Keratinocyte (primary cell): ENCODE measurements at regions not wholly inside any gene's neighbourhood (a gene's known extent, or its start where the extent isn't known, plus 50 kb on each side); places are given as distances from the start of the nearest gene placed in this dataset.

Experiments used
- DNase-seq: peaks from one replicate; pipeline ENCODE4 v3.0.0-alpha.2; 2011; ENCODE audit warnings: low read depth, missing footprints, low spot score
- FAIRE-seq: peaks from 2 replicates; lab custom pipeline; 2011; peaks lifted over from hg19 to GRCh38; lab: Jason Lieb, UNC
- H2AFZ ChIP-seq: 2 replicates; pipeline ENCODE4 v1.6.0; 2012; ENCODE audit warnings: low read length, control low read depth, inconsistent platforms; ENCODE audit not compliant: control insufficient read depth
- H3K27ac ChIP-seq: 2 replicates; pipeline ENCODE4 v1.5.1; 2011; ENCODE audit warnings: low read length; ENCODE audit not compliant: control insufficient read depth, insufficient read depth
- H3K27me3 ChIP-seq: 3 replicates; pipeline ENCODE4 v1.6.0; 2011; ENCODE audit warnings: low read length; ENCODE audit not compliant: control insufficient read depth, insufficient read depth; ENCODE audit errors: extremely low read depth
- H3K36me3 ChIP-seq, 2 experiments: 2 replicates in 1 of 2; 3 replicates in 1 of 2; pipeline ENCODE4 v1.5.1; 2011; ENCODE audit warnings: low read length in 2 of 2, mild to moderate bottlenecking in 1 of 2; ENCODE audit not compliant: control insufficient read depth in 2 of 2, insufficient read depth in 2 of 2; ENCODE audit errors: extremely low read depth in 1 of 2
- H3K4me1 ChIP-seq: 3 replicates; pipeline ENCODE4 v1.5.1; 2011; ENCODE audit warnings: low read length; ENCODE audit not compliant: control insufficient read depth, insufficient read depth; ENCODE audit errors: extremely low read depth
- H3K4me2 ChIP-seq: 3 replicates; pipeline ENCODE4 v1.6.0; 2011; ENCODE audit warnings: low read depth, low read length; ENCODE audit not compliant: control insufficient read depth, insufficient read depth; ENCODE audit errors: extremely low read depth
- H3K4me3 ChIP-seq, 3 experiments: fragments of 200-600 bp in 1 of 3; sonication (generic) in 1 of 3; 2 replicates in 2 of 3; 3 replicates in 1 of 3; pipeline ENCODE4 v1.5.1; 2011 to 2016; ENCODE audit warnings: low read length in 3 of 3, mild to moderate bottlenecking in 3 of 3, control low read depth in 2 of 3, inconsistent platforms in 1 of 3, low read depth in 1 of 3, mixed read lengths in 1 of 3, mixed run types in 1 of 3, moderate library complexity in 1 of 3; ENCODE audit not compliant: control insufficient read depth in 2 of 3, insufficient read depth in 2 of 3; ENCODE audit errors: extremely low read depth in 1 of 3
- H3K79me2 ChIP-seq: 2 replicates; pipeline ENCODE4 v1.6.0; 2012; ENCODE audit warnings: low read length; ENCODE audit not compliant: control insufficient read depth, insufficient read depth
- H3K9ac ChIP-seq: 3 replicates; pipeline ENCODE4 v1.6.0; 2011; ENCODE audit warnings: low read length; ENCODE audit not compliant: control insufficient read depth, insufficient read depth; ENCODE audit errors: extremely low read depth
- H3K9me1 ChIP-seq: 3 replicates; pipeline ENCODE4 v1.6.0; 2011; ENCODE audit warnings: low read length; ENCODE audit not compliant: control insufficient read depth, insufficient read depth; ENCODE audit errors: extremely low read depth
- H3K9me3 ChIP-seq: 2 replicates; pipeline ENCODE4 v1.5.1; 2012; ENCODE audit warnings: low read depth, low read length; ENCODE audit not compliant: control insufficient read depth
- H4K20me1 ChIP-seq: 3 replicates; pipeline ENCODE4 v1.6.0; 2011; ENCODE audit warnings: low read length; ENCODE audit not compliant: control insufficient read depth, insufficient read depth; ENCODE audit errors: extremely low read depth
- EZH2 ChIP-seq: IDR thresholded peaks from one replicate; pipeline ENCODE4 v1.6.1; 2012; ENCODE audit warnings: inconsistent platforms, mild to moderate bottlenecking, low read length, moderate library complexity
- dilution Hi-C: fragments of 300-500 bp; cut with MboI; formaldehyde crosslinking; loops from one replicate; pipeline ENCODE4 v1.7.0; 2020; ENCODE audit warnings: low sequenced_read_pairs; ENCODE audit not compliant: extremely low pct_ligation_motif_present
- TF ChIP-seq, protein P1 (sequence below), 3 experiments: IDR thresholded peaks in 1 of 3; conservative IDR thresholded peaks in 1 of 3; optimal IDR thresholded peaks in 1 of 3; 2 replicates in 2 of 3; 3 replicates in 1 of 3; pipeline versions ENCODE3 to v1.5.1; 2011; ENCODE audit warnings: low read length in 3 of 3, mild to moderate bottlenecking in 3 of 3, moderate library complexity in 2 of 3, control low read depth in 1 of 3, inconsistent platforms in 1 of 3; ENCODE audit not compliant: insufficient read depth in 2 of 3; ENCODE audit errors: extremely low read depth in 1 of 3

DNA sequence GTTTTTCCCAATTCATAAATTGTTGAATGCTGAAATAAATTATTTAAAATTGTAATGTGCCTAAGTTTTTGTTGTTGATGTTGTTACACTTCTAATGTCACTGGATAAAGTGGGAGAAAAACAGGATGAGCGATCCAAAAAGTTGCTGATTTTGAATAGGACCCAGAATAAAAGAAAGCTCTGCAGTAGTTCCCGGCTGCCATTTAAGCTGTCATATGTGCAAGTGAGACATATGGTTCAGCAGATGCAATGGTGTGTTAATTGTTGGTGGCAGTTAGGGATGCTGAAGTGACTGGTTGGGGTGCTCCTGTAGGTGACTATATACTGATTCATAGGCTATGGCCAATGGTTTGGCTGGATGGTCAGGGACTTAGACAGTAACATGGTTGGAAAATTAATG is 1517.4 kb upstream of the LRRTM3 start:
- dilution Hi-C loops: no loop called here
- H2AFZ ChIP-seq: no peak overlapping the region
- H3K4me2 ChIP-seq: no peak overlapping the region
- H3K4me3 ChIP-seq: no peak overlapping the region
- no peak overlapping the region for H3K9ac ChIP-seq
- no peaks in the 10 kb centered on the region for H3K36me3 ChIP-seq
- H3K79me2 ChIP-seq: no peaks in the 10 kb centered on the region
- no peak for FAIRE-seq
- no peak for DNase-seq
- no peak overlapping the region for H3K27ac ChIP-seq
- H3K9me3 ChIP-seq: no peaks in the 10 kb centered on the region
- no peaks in the 10 kb centered on the region for H3K9me1 ChIP-seq
- H4K20me1 ChIP-seq: no peaks in the 10 kb centered on the region
- no peaks in the 10 kb centered on the region for H3K27me3 ChIP-seq
- TF ChIP-seq, protein P1, sequence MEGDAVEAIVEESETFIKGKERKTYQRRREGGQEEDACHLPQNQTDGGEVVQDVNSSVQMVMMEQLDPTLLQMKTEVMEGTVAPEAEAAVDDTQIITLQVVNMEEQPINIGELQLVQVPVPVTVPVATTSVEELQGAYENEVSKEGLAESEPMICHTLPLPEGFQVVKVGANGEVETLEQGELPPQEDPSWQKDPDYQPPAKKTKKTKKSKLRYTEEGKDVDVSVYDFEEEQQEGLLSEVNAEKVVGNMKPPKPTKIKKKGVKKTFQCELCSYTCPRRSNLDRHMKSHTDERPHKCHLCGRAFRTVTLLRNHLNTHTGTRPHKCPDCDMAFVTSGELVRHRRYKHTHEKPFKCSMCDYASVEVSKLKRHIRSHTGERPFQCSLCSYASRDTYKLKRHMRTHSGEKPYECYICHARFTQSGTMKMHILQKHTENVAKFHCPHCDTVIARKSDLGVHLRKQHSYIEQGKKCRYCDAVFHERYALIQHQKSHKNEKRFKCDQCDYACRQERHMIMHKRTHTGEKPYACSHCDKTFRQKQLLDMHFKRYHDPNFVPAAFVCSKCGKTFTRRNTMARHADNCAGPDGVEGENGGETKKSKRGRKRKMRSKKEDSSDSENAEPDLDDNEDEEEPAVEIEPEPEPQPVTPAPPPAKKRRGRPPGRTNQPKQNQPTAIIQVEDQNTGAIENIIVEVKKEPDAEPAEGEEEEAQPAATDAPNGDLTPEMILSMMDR (optimal IDR thresholded peaks at IDR 0.05 in 1 of 3, IDR thresholded peaks at IDR 0.05 in 1 of 3, conservative IDR thresholded peaks at IDR 0.05 in 1 of 3; ENCODE audit: extremely low read depth in 1 of 3, insufficient read depth in 2 of 3, low read length in 3 of 3): no peak
- TF ChIP-seq EZH2: no peak
- no peaks in the 10 kb centered on the region for H3K4me1 ChIP-seq

DNA sequence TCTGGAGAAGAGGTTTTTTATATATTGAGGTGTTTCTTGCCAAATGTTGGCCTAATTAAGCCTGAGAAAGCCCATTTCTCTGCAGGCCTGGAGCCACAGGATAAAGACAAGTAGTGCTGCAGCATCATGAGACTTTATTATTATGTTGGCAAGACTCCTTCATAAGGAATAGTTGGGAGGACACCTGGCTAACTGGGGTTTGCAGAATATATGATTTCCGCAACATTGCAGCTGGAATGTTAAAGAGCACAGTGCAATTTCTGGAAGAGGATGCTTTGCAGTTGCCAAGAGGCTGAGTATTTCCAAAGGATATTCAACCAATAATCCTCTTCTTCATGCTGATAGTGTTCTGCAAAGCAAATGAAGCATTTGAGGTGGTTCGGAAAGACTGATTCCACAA is 1512.8 kb upstream of the LRRTM3 start:
- no peak for DNase-seq
- no peaks in the 10 kb centered on the region for H3K36me3 ChIP-seq
- H2AFZ ChIP-seq: no peak overlapping the region
- no peak overlapping the region for H3K9ac ChIP-seq
- H4K20me1 ChIP-seq: no peaks in the 10 kb centered on the region
- no peak for TF ChIP-seq EZH2
- TF ChIP-seq, protein P1 (optimal IDR thresholded peaks at IDR 0.05 in 1 of 3, IDR thresholded peaks at IDR 0.05 in 1 of 3, conservative IDR thresholded peaks at IDR 0.05 in 1 of 3; ENCODE audit: extremely low read depth in 1 of 3, insufficient read depth in 2 of 3, low read length in 3 of 3): no peak
- H3K4me1 ChIP-seq: no peaks in the 10 kb centered on the region
- no peak overlapping the region for H3K4me3 ChIP-seq
- H3K27me3 ChIP-seq: no peaks in the 10 kb centered on the region
- no peaks in the 10 kb centered on the region for H3K79me2 ChIP-seq
- dilution Hi-C loops: no loop called here
- no peak overlapping the region for H3K4me2 ChIP-seq
- FAIRE-seq: no peak
- no peak overlapping the region for H3K27ac ChIP-seq
- no peaks in the 10 kb centered on the region for H3K9me3 ChIP-seq
- no peaks in the 10 kb centered on the region for H3K9me1 ChIP-seq
